H9 (cell line): ENCODE measurements at regions not wholly inside any gene's neighbourhood (a gene's known extent, or its start where the extent isn't known, plus 50 kb on each side); places are given as distances from the start of the nearest gene placed in this dataset.

ENCODE experiments used
- DNase-seq: peaks from one replicate; pipeline ENCODE4 v3.0.0-alpha.2; 2017
- H2AFZ ChIP-seq: one replicate; pipeline ENCODE4 v1.6.1; 2013; ENCODE audit warnings: mild to moderate bottlenecking, low read length, control low read depth, moderate library complexity
- H2AK5ac ChIP-seq: 2 replicates; pipeline ENCODE4 v1.6.1; 2013; ENCODE audit warnings: low read length, control low read depth, mixed read lengths; ENCODE audit not compliant: insufficient read length
- H2BK120ac ChIP-seq: one replicate; pipeline ENCODE4 v1.6.1; 2013; ENCODE audit warnings: low read depth, mild to moderate bottlenecking, low read length, control low read depth, inconsistent platforms; ENCODE audit not compliant: poor library complexity, severe bottlenecking
- H2BK12ac ChIP-seq: 2 replicates; pipeline ENCODE4 v1.6.1; 2013; ENCODE audit warnings: low read length, control low read depth, mixed read lengths, low read depth; ENCODE audit not compliant: insufficient read length
- H2BK15ac ChIP-seq: 2 replicates; pipeline ENCODE4 v1.6.1; 2013; ENCODE audit warnings: low read depth, low read length, control low read depth
- H2BK20ac ChIP-seq: one replicate; pipeline ENCODE4 v1.6.1; 2013; ENCODE audit warnings: low read depth, mild to moderate bottlenecking, low read length, control low read depth, inconsistent platforms; ENCODE audit not compliant: poor library complexity, severe bottlenecking
- H2BK5ac ChIP-seq: 2 replicates; pipeline ENCODE4 v1.6.1; 2013; ENCODE audit warnings: low read length, control low read depth, mixed read lengths; ENCODE audit not compliant: insufficient read length
- H3K14ac ChIP-seq: 2 replicates; pipeline ENCODE4 v1.6.1; 2013; ENCODE audit warnings: low read length, control low read depth; ENCODE audit not compliant: insufficient read depth
- H3K18ac ChIP-seq: 2 replicates; pipeline ENCODE4 v1.6.1; 2013; ENCODE audit warnings: low read depth, mild to moderate bottlenecking, mixed read lengths, low read length, control low read depth; ENCODE audit not compliant: insufficient read length
- H3K23ac ChIP-seq: 2 replicates; pipeline ENCODE4 v1.6.1; 2013; ENCODE audit warnings: low read length, control low read depth, mixed read lengths, low read depth; ENCODE audit not compliant: insufficient read length
- H3K23me2 ChIP-seq: 2 replicates; pipeline ENCODE4 v1.6.1; 2013; ENCODE audit warnings: low read depth, mild to moderate bottlenecking, mixed read lengths, low read length, control low read depth; ENCODE audit not compliant: insufficient read length, poor library complexity, severe bottlenecking
- H3K27ac ChIP-seq: 2 replicates; pipeline ENCODE4 v1.5.1; 2013; ENCODE audit warnings: low read length, control low read depth, mixed read lengths, low read depth; ENCODE audit not compliant: insufficient read length
- H3K27me3 ChIP-seq: 2 replicates; pipeline ENCODE4 v1.6.1; 2013; ENCODE audit warnings: low read length, control low read depth, inconsistent platforms; ENCODE audit not compliant: insufficient read depth
- H3K4ac ChIP-seq: 2 replicates; pipeline ENCODE4 v1.6.1; 2013; ENCODE audit warnings: low read depth, mild to moderate bottlenecking, control low read depth, inconsistent platforms, low read length, moderate library complexity
- H3K4me1 ChIP-seq: 2 replicates; pipeline ENCODE4 v1.6.1; 2013; ENCODE audit warnings: low read length, control low read depth, inconsistent platforms; ENCODE audit not compliant: insufficient read depth
- H3K4me2 ChIP-seq: 2 replicates; pipeline ENCODE4 v1.6.1; 2013; ENCODE audit warnings: low read length, control low read depth, mixed read lengths; ENCODE audit not compliant: insufficient read length, insufficient read depth
- H3K56ac ChIP-seq: 2 replicates; pipeline ENCODE4 v1.6.1; 2013; ENCODE audit warnings: low read depth, mild to moderate bottlenecking, mixed read lengths, low read length, control low read depth; ENCODE audit not compliant: insufficient read length
- H3K79me1 ChIP-seq: 2 replicates; pipeline ENCODE4 v1.6.1; 2013; ENCODE audit warnings: low read depth, mild to moderate bottlenecking, moderate library complexity, low read length, control low read depth, inconsistent platforms; ENCODE audit not compliant: insufficient read depth, poor library complexity, severe bottlenecking
- H3K79me2 ChIP-seq: 2 replicates; pipeline ENCODE4 v1.6.1; 2013; ENCODE audit warnings: low read length, control low read depth, inconsistent platforms; ENCODE audit not compliant: insufficient read depth
- H3K9ac ChIP-seq: 2 replicates; pipeline ENCODE4 v1.6.1; 2013; ENCODE audit warnings: low read length, control low read depth, mixed read lengths; ENCODE audit not compliant: insufficient read length; ENCODE audit errors: extremely low read depth
- H3K9me3 ChIP-seq: one replicate; pipeline ENCODE4 v1.6.1; 2013; ENCODE audit warnings: low read depth, low read length, inconsistent platforms; ENCODE audit not compliant: control insufficient read depth
- H3T11ph ChIP-seq: one replicate; pipeline ENCODE4 v1.6.1; 2013; ENCODE audit warnings: mild to moderate bottlenecking, low read length, control low read depth, inconsistent platforms
- H4K20me1 ChIP-seq: one replicate; pipeline ENCODE4 v1.6.1; 2013; ENCODE audit not compliant: control insufficient read depth, insufficient read length, insufficient read depth
- H4K5ac ChIP-seq: 2 replicates; pipeline ENCODE4 v1.6.1; 2013; ENCODE audit warnings: low read depth, mild to moderate bottlenecking, mixed read lengths, low read length, control low read depth; ENCODE audit not compliant: insufficient read length
- H4K8ac ChIP-seq: replicated peaks from 2 replicates; pipeline ENCODE4 v1.6.1; 2013; ENCODE audit warnings: low read length, control low read depth, mixed read lengths, low read depth; ENCODE audit not compliant: insufficient read length
- H4K91ac ChIP-seq: 2 replicates; pipeline ENCODE4 v1.6.1; 2013; ENCODE audit warnings: low read depth, mild to moderate bottlenecking, moderate library complexity, mixed read lengths, low read length, control low read depth; ENCODE audit not compliant: insufficient read length
- H3K27ac Mint-ChIP-seq, 3 experiments: 2 replicates in 2 of 3; 3 replicates in 1 of 3; pipeline ENCODE4 v1.8.0; 2020 to 2021; ENCODE audit warnings: mixed read lengths in 3 of 3, mild to moderate bottlenecking in 1 of 3, moderate library complexity in 1 of 3
- H3K27me3 Mint-ChIP-seq: 2 replicates; pipeline ENCODE4 v1.8.0; 2021; ENCODE audit warnings: low read depth, mild to moderate bottlenecking, moderate library complexity, mixed read lengths
- H3K36me3 Mint-ChIP-seq, 3 experiments: 2 replicates in 2 of 3; 3 replicates in 1 of 3; pipeline ENCODE4 v1.8.0; 2020 to 2021; ENCODE audit warnings: low read depth in 3 of 3, mixed read lengths in 3 of 3; ENCODE audit not compliant: insufficient read depth in 1 of 3
- H3K4me1 Mint-ChIP-seq, 2 experiments: 2 replicates each; pipeline ENCODE4 v1.8.0; 2020; ENCODE audit warnings: mixed read lengths in 2 of 2
- H3K4me3 Mint-ChIP-seq, 2 experiments: 2 replicates in 1 of 2; 3 replicates in 1 of 2; pipeline ENCODE4 v1.8.0; 2020 to 2021; ENCODE audit warnings: mild to moderate bottlenecking in 2 of 2, mixed read lengths in 2 of 2, moderate library complexity in 1 of 2
- H3K9me3 Mint-ChIP-seq, 2 experiments: 2 replicates in 1 of 2; 3 replicates in 1 of 2; pipeline ENCODE4 v1.8.0; 2020; ENCODE audit warnings: mild to moderate bottlenecking in 2 of 2, mixed read lengths in 2 of 2, moderate library complexity in 1 of 2
- WGBS: extraction: QIAGEN DNeasy Blood & Tissue Kit; methylation state at CpG from one replicate; pipeline ENCODE4 v1.1.7; 2013; ENCODE audit warnings: missing lambda C conversion rate, low lambda C conversion rate, mixed read lengths; ENCODE audit not compliant: insufficient read length; ENCODE audit errors: extremely low coverage; 5-methylcytosine and 5-hydroxymethylcytosine counted together
- TF ChIP-seq, protein P1 (sequence below): fragments of 200-600 bp; sonication (generic); conservative IDR thresholded peaks from 3 replicates; pipeline ENCODE4 v1.8.0; 2021; ENCODE audit warnings: antibody characterized with exemption, mild to moderate bottlenecking

DNA sequence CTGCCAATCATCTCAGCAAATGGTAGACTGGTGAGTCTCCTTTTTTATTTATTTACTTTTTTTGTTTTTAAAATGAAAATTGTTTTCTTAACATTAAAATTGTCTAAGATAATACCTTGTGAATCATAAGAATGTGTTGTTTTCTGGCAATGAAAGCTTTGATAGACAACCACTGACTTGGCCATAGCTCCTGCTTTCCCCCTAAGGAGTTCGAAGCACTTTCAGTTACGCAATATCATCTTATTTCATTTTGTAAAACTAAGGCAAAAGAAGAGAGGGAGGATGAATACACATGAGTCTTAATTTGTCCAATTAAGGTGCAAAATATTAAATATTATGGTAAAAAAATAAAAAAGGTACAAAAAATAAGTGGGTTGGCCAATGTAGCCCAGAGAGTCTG is 74.8 kb upstream of the PLCL2 start:
- H3K4me2 ChIP-seq: peak overlapping the region; percentile 18
- no CpG with 5 or more reads among the region's 2 CpGs for WGBS
- Mint-ChIP-seq H3K27me3 (peaks cover 2% of the 10 kb centered on the region; the same call in 1 of the 2 replicates), H3K36me3 (peaks cover 0 to 14% (median 6%) of the 10 kb centered on the region in 3 experiments; a peak in 4 of 7 replicates), H3K4me1 (peaks cover 33 to 40% of the 10 kb centered on the region in 2 experiments), H3K4me3 (no peak overlapping the region), H3K27ac (0 out of 7 replicates have a peak overlapping the region, but pooled peaks of 1 of the 3 experiments have one; percentile 54), H3K9me3 (peaks cover 0 to 5% of the 10 kb centered on the region in 2 experiments; a peak in 3 of 5 replicates)
- H2BK15ac ChIP-seq: no peak overlapping the region
- H3K79me1 ChIP-seq: no peaks in the 10 kb centered on the region
- no peak overlapping the region for H4K8ac ChIP-seq
- no peaks in the 10 kb centered on the region for H3K23me2 ChIP-seq
- H3K14ac ChIP-seq: no peak overlapping the region
- no peak for DNase-seq
- H4K5ac ChIP-seq: no peak overlapping the region
- H2AK5ac ChIP-seq: no peak overlapping the region
- H2AFZ ChIP-seq: no peak overlapping the region
- H3K4me1 ChIP-seq: peaks cover 6% of the 10 kb centered on the region; the same call in 1 of the 2 replicates
- no peak overlapping the region for H3K18ac ChIP-seq
- no peak overlapping the region for H2BK20ac ChIP-seq
- H4K20me1 ChIP-seq: no peaks in the 10 kb centered on the region
- no peak overlapping the region for H3K23ac ChIP-seq
- no peaks in the 10 kb centered on the region for H3K9me3 ChIP-seq
- no peak overlapping the region for H2BK12ac ChIP-seq
- no peaks in the 10 kb centered on the region for H3K27me3 ChIP-seq
- H2BK5ac ChIP-seq: no peak overlapping the region
- no peaks in the 10 kb centered on the region for H3K79me2 ChIP-seq
- H3K27ac ChIP-seq: no peak overlapping the region
- no peak overlapping the region for H3T11ph ChIP-seq
- no peak overlapping the region for H2BK120ac ChIP-seq
- H3K9ac ChIP-seq: no peak overlapping the region
- no peak overlapping the region for H3K4ac ChIP-seq
- no peak overlapping the region for H4K91ac ChIP-seq
- TF ChIP-seq, protein P1, sequence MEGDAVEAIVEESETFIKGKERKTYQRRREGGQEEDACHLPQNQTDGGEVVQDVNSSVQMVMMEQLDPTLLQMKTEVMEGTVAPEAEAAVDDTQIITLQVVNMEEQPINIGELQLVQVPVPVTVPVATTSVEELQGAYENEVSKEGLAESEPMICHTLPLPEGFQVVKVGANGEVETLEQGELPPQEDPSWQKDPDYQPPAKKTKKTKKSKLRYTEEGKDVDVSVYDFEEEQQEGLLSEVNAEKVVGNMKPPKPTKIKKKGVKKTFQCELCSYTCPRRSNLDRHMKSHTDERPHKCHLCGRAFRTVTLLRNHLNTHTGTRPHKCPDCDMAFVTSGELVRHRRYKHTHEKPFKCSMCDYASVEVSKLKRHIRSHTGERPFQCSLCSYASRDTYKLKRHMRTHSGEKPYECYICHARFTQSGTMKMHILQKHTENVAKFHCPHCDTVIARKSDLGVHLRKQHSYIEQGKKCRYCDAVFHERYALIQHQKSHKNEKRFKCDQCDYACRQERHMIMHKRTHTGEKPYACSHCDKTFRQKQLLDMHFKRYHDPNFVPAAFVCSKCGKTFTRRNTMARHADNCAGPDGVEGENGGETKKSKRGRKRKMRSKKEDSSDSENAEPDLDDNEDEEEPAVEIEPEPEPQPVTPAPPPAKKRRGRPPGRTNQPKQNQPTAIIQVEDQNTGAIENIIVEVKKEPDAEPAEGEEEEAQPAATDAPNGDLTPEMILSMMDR: no peak
- no peak overlapping the region for H3K56ac ChIP-seq
